Body of pancreas (tissue), 4 donors: ENCODE measurements at regions not wholly inside any gene's neighbourhood (a gene's known extent, or its start where the extent isn't known, plus 50 kb on each side); places are given as distances from the start of the nearest gene placed in this dataset.

Experiments used
- ATAC-seq: fragments of 150-250 bp; one replicate; pipeline ENCODE4 v1.9.1; 2016
- DNase-seq, 4 donors: peaks; one replicate each; pipeline ENCODE4 v3.0.0-alpha.2; 2019
- H3K27ac ChIP-seq, 4 donors: fragments of 200-600 bp; sonication (generic); 1 replicate in 3 of 4; 2 replicates in 1 of 4; pipeline versions ENCODE4 v1.5.1 to v1.6.1; 2016 to 2019; ENCODE audit warnings: mild to moderate bottlenecking in 1 of 4, mixed read lengths in 1 of 4, moderate library complexity in 1 of 4
- H3K27me3 ChIP-seq, 2 donors: fragments of 200-600 bp; sonication (generic); one replicate each; pipeline ENCODE4 v1.6.0; 2016; ENCODE audit warnings: mild to moderate bottlenecking in 1 of 2
- H3K36me3 ChIP-seq, 2 donors: fragments of 200-600 bp; sonication (generic); replicated peaks in 1 of 2; 2 replicates each; pipeline ENCODE4 v1.5.1; 2016; ENCODE audit warnings: low read depth in 2 of 2; ENCODE audit not compliant: insufficient read depth in 1 of 2
- H3K4me1 ChIP-seq: fragments of 200-600 bp; sonication (generic); one replicate; pipeline ENCODE4 v1.6.0; 2016
- H3K4me3 ChIP-seq, 2 donors: fragments of 200-600 bp; sonication (generic); 1 replicate in 1 of 2; 2 replicates in 1 of 2; pipeline ENCODE4 v1.5.1; 2016 to 2019
- H3K9me3 ChIP-seq, 3 donors: fragments of 200-600 bp; sonication (generic); 1 replicate in 2 of 3; 2 replicates in 1 of 3; pipeline ENCODE4 v1.5.1; 2016
- POLR2A ChIP-seq, 3 donors: fragments of 450-650 bp; IDR thresholded peaks; one replicate each; pipeline ENCODE4 v1.6.1; 2016; ENCODE audit warnings: antibody characterized with exemption in 3 of 3, mild to moderate bottlenecking in 2 of 3
- WGBS, 2 donors: methylation state at CpG; one replicate each; pipeline ENCODE4 v1.1.5; 2017; 5-methylcytosine and 5-hydroxymethylcytosine counted together
- intact Hi-C: fragments of 100-400 bp; cut with DNase I; formaldehyde crosslinking; loops from one replicate; pipeline ENCODE4 v1.15.1; 2023
- TF ChIP-seq, protein P1 (sequence below), 7 experiments: fragments of 450-650 bp in 4 of 7; fragments of 200-600 bp in 3 of 7; sonication (generic) in 3 of 7; IDR thresholded peaks; one replicate each; pipeline ENCODE4 v1.5.1; 2016 to 2019; ENCODE audit warnings: antibody characterized with exemption in 7 of 7

DNA sequence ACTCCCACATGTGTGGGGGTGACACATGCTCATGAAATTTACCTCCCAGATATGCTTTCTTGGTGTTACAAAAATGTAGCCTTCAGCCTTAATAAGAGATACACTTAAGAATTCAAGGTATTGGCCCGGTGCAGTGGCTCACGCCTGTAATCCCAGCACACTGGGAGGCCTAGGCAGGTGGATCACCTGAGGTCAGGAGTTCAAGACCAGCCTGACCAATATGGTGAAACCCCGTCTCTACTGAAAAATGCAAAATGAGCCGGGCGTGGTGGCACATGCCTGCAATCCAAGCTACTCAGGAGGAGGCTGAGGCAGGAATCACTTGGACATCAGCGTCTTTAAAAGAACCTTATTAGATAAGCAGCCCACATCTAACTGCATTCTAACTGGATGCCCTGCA is 614.3 kb upstream of the CDH4 start:
- WGBS, 2 donors, result 71 to 84% methylated on average over 5 to 6 of the region's 6 CpGs
- Histone ChIP-seq H3K27ac (no peak overlapping the region), H3K4me3 (no peak overlapping the region), H3K9me3 (no peaks in the 10 kb centered on the region), H3K27me3 (no peaks in the 10 kb centered on the region), H3K4me1 (no peaks in the 10 kb centered on the region), H3K36me3 (no peaks in the 10 kb centered on the region)
- ATAC-seq (no peak), DNase-seq (no peak)
- TF ChIP-seq, protein P1, sequence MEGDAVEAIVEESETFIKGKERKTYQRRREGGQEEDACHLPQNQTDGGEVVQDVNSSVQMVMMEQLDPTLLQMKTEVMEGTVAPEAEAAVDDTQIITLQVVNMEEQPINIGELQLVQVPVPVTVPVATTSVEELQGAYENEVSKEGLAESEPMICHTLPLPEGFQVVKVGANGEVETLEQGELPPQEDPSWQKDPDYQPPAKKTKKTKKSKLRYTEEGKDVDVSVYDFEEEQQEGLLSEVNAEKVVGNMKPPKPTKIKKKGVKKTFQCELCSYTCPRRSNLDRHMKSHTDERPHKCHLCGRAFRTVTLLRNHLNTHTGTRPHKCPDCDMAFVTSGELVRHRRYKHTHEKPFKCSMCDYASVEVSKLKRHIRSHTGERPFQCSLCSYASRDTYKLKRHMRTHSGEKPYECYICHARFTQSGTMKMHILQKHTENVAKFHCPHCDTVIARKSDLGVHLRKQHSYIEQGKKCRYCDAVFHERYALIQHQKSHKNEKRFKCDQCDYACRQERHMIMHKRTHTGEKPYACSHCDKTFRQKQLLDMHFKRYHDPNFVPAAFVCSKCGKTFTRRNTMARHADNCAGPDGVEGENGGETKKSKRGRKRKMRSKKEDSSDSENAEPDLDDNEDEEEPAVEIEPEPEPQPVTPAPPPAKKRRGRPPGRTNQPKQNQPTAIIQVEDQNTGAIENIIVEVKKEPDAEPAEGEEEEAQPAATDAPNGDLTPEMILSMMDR (IDR thresholded peaks at IDR 0.05), result no peak
- intact Hi-C loops, result no loop called here

DNA sequence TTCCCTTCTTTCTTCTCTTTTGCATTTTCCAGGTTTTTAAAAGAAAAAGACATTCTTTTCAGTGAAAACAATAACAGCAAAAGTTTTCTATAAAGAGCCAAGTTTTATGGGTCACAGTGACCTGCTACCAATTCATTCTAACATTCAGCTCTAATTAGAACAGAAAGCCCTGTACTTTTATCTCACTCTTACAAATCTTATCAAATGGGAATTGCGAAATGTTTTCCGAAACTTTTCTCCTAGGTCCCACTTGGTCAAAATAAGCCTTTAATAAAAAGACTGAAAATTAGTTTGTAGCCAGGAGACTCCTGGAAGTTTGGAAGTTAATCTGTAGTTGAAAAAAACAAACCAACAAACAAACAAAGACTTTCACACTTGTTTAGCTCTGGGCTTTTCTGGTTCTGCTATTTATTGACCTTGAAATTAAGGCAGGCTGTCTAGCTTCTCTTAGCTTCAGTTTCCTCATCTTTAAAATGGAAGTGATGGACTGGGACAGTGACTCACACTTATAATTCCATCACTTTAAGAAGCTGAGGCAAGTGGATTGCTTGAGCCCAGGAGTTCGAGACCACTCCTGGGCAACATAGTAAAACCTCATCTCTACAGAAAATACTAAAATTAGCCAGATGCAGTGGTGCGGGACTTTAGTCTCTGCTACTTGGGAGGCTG is 613.5 kb upstream of the CDH4 start:
- ATAC-seq, result no peak
- Histone ChIP-seq H3K4me1 (no peaks in the 10 kb centered on the region), H3K36me3 (no peaks in the 10 kb centered on the region), H3K9me3 (no peaks in the 10 kb centered on the region), H3K27me3 (no peaks in the 10 kb centered on the region), H3K4me3 (no peak overlapping the region), H3K27ac (no peak overlapping the region)
- no peak for DNase-seq
- intact Hi-C loops, result no loop called here
- WGBS, 2 donors, result 55% methylated on average over 4 of the region's 4 CpGs
- TF ChIP-seq POLR2A (IDR thresholded peaks at IDR 0.05), result no peak
- TF ChIP-seq, protein P1 (IDR thresholded peaks at IDR 0.05), result no peak

DNA sequence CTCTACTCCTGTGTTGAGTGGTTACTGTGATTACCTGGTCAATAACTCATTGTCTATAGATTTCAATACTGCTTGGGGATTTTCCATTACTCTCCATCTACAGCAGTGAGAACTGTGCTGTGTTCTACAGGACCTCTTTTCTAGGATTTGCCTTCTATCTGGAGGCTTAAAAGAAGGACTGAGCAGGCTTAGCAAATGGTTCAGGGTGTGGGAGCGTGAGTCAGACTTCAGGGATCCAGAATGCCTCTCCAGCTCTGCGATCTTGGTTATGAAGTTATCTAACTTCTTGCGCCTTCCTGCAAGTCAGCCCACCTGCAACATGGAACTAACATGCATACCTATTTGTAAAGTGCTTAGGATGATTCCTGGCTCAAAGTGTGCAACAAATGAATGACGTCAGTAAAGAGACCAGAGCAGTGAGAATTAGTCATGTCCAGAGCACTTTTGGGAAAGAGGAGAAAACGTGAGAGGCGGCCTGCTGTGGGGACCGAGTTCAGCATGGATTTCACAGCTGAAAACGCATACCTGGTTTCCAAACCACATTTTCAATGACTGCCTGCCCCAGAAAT is 610.1 kb upstream of the CDH4 start:
- no peaks in the 10 kb centered on the region for H3K36me3 ChIP-seq
- ATAC-seq (no peak), DNase-seq (no peak)
- no peaks in the 10 kb centered on the region for H3K9me3 ChIP-seq
- no peak overlapping the region for H3K4me3 ChIP-seq
- TF ChIP-seq, protein P1 (IDR thresholded peaks at IDR 0.05), result no peak
- TF ChIP-seq POLR2A (IDR thresholded peaks at IDR 0.05), result no peak
- 55 to 65% methylated on average over 8 of the region's 8 CpGs for WGBS, 2 donors
- no peak overlapping the region for H3K27ac ChIP-seq
- intact Hi-C loops, result no loop called here
- no peaks in the 10 kb centered on the region for H3K27me3 ChIP-seq
- H3K4me1 ChIP-seq, result no peaks in the 10 kb centered on the region

DNA sequence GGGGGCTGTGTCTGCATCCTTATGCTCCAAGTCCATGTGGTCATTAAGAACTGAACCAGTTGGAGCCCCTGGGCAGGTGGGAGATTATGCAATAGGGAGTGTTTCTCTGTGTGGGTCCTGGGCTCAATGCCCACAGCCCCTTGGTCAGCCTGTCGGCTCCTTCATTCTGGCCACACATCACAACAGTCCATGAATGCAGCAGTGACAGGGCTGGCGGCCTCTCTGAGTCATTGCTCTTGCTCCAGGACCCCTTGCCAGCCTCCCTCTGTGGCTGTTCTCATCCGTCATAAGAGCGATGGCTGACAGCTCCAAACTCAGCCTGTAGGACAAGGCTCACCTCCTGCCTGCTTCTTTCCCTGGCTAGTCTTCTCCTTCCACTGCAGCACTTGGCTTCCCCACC is 609.5 kb upstream of the CDH4 start:
- no peak overlapping the region for H3K27ac ChIP-seq
- ATAC-seq (no peak), DNase-seq (no peak)
- H3K36me3 ChIP-seq, result no peaks in the 10 kb centered on the region
- no peak overlapping the region for H3K4me3 ChIP-seq
- H3K4me1 ChIP-seq, result no peaks in the 10 kb centered on the region
- no peaks in the 10 kb centered on the region for H3K27me3 ChIP-seq
- intact Hi-C loops, result no loop called here
- TF ChIP-seq, protein P1 (IDR thresholded peaks at IDR 0.05), result no peak
- H3K9me3 ChIP-seq, result no peaks in the 10 kb centered on the region
- WGBS, 2 donors, result 42 to 63% methylated on average over 4 of the region's 4 CpGs

DNA sequence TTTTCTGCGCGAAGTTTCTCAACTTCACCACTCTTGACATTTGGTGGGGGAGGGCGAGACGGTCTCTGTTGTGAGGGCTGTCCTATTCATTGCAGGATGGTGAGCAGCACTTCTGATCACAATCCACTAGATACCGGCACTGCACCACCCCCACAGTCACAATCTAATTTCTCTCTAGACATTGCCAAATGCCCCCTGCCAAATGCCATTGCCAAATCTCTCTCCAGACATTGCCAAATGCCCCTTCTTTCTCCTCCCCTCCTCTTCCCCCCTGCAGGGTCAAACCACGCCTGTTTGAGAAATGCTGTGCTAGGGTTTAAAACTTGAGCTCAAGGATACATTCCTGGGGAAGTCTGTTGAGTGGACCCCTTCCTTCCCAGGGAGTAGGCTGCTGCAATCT is 603.5 kb upstream of the CDH4 start:
- H3K27ac ChIP-seq, result no peak overlapping the region
- intact Hi-C loops, result no loop called here
- DNase-seq (no peak), ATAC-seq (no peak)
- H3K36me3 ChIP-seq, result no peaks in the 10 kb centered on the region
- 60 to 69% methylated on average over 6 of the region's 6 CpGs for WGBS, 2 donors
- no peaks in the 10 kb centered on the region for H3K9me3 ChIP-seq
- H3K27me3 ChIP-seq, result no peaks in the 10 kb centered on the region
- H3K4me3 ChIP-seq, result no peak overlapping the region
- TF ChIP-seq, protein P1 (IDR thresholded peaks at IDR 0.05), result no peak
- no peak for TF ChIP-seq POLR2A (IDR thresholded peaks at IDR 0.05)
- no peaks in the 10 kb centered on the region for H3K4me1 ChIP-seq
